GM20000 (cell line): ENCODE measurements at regions not wholly inside any gene's neighbourhood (a gene's known extent, or its start where the extent isn't known, plus 50 kb on each side); places are given as distances from the start of the nearest gene placed in this dataset.

Experiments used
- DNase-seq: peaks from one replicate; pipeline ENCODE4 v3.0.0; 2012; ENCODE audit warnings: low spot score
- TF ChIP-seq, protein P1 (sequence below): IDR thresholded peaks from 2 replicates; pipeline ENCODE4 v1.5.1; 2012; ENCODE audit warnings: mild to moderate bottlenecking, control low read depth; ENCODE audit errors: extremely low read depth, missing control alignments

DNA sequence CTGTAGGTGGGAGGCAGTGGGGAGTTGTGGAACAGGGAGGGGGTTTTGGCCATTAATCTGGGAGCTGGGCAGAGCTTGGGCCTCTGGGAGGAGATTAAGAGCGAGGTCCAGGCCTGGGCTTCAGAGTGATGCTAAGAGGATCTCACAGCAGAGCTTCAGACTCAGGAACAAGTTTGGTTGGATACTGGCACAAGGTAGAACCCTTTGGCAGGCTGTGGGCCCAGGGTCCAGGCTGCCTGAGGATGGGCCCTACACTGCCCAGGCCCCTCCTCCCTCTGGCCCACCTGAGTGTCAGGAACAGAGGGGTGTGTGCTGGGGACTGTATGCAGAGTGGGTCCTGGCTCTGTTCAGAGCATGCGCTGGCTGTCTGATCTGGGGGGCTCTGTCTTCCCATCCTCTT is 334.9 kb downstream of the CYP26B1 start:
- TF ChIP-seq, protein P1, sequence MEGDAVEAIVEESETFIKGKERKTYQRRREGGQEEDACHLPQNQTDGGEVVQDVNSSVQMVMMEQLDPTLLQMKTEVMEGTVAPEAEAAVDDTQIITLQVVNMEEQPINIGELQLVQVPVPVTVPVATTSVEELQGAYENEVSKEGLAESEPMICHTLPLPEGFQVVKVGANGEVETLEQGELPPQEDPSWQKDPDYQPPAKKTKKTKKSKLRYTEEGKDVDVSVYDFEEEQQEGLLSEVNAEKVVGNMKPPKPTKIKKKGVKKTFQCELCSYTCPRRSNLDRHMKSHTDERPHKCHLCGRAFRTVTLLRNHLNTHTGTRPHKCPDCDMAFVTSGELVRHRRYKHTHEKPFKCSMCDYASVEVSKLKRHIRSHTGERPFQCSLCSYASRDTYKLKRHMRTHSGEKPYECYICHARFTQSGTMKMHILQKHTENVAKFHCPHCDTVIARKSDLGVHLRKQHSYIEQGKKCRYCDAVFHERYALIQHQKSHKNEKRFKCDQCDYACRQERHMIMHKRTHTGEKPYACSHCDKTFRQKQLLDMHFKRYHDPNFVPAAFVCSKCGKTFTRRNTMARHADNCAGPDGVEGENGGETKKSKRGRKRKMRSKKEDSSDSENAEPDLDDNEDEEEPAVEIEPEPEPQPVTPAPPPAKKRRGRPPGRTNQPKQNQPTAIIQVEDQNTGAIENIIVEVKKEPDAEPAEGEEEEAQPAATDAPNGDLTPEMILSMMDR = no peak
- no peak for DNase-seq

DNA sequence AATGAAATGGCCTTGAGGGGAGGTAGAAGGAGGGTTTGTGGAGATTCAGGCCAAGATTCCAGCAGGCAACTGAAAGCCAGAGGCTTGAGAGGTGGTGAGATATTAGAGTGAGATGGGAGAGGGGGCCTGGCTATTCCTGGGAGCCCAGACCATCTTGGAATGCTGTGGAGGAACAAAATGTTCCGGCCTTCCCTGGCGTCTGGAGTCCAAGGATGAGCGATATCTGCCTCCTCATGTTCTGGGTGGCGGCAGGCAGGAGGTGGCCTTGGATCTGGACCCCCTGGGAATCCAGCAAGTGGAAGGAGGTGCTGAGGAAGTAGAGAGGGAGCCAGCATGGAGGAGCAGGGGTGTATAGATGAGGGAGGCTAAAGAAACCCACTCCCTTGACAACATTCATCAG is 335.9 kb downstream of the CYP26B1 start:
- TF ChIP-seq, protein P1 = no peak
- no peak for DNase-seq

DNA sequence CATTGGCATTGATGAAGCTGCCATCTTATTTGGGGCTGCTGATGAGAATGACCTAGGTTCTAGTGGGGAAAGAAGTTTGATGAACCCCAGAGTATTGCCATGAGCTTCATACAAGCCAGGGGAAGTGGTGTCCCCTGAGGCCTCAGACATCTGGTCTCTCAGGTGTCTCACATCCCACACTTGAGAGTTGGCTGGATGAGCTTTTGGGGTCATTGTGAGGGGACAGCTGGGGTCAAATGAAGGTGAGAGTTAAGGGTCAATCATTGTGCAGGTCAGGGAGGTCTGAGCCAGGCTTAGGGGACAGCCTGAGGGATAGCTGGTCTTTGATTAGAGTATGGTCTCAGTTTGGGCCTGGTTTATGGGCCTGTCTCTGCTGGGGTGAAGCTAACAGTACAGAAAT is 336.5 kb downstream of the CYP26B1 start:
- TF ChIP-seq, protein P1 = no peak

DNA sequence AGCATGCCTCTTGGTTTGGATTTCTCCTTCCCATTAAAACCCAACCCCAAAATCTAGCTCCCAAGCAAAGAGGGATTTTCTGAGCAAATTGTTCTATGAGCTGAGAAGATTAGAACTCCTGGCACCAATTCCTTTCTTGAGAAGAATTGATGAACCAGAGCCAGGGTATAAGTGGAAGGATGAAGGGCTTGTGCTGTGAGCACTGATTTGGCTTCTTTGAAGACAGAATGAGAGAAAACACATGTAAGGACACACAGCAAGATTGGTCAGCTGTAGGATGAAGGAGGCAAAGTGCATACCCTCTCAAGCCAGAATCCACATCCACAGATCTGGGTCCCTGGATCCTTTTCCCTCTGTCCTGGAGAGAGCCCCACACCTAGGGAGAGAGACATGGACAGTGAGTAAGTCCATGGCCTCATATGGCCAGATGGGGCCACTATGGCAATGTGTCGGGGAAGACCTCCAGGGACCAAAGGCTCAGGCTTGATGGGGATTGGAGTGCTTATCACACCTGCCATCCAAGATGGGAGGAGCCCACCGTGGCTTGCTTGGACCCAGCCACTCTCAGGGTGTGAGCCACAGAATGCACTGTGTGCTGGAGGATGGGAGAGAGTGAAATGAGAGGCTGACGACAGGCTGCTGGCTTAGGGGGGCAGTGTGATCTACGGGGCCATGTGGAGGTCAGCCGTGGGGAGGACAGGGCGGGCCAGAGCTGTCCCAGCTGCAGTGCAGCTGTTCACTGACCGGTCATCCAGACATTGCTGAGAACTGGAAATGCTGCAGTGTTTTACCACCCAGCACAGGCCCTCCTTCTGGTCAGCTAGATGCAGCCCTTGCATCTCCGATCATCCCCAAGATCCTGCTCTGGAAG is 339.8 kb downstream of the CYP26B1 start:
- DNase-seq = no peak
- TF ChIP-seq, protein P1 = no peak

More for the DNA sequence above, 336.5 kb downstream of the CYP26B1 start:
- no peak for DNase-seq

DNA sequence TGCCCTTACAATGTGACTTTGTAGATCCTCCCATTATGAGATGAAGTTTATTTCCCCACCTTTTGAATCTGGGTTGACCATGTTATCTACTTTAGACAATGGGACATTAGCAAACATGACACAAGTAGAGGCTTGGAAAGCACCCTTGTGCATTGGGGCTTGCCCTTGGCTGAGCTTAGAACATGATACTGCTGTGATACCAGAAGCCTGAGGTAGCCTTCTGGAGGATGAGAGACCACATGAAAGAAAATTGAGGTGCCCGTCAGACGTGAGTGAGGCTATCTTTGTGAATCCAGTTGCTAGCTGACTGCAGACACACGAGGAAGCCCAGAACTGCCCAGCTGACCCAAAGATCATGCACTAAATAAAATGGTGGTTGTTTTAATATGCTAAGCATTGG is 341.2 kb downstream of the CYP26B1 start:
- TF ChIP-seq, protein P1 = no peak
- DNase-seq = no peak

DNA sequence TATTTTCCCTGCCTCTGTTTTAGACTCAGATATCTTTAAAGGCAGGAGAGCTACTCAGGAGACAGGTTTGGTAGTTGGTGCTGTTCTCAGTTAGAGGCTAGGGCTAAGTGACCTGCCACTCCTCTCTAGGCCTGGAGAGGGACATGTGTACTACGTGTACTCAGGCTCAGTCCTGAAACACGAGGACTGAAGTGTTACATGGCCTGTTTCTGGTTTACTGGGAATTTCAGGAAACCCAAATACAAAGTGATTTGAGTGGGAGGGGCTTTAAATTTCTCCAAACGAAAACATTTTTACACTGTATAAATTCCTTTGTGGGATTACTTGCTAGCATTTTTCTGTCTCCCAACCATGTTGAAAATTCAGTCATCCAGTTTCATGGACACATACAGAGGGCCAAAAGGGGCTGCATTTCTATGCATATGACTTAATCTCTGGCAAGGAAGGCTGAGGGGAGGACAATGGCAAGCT is 343.3 kb downstream of the CYP26B1 start:
- TF ChIP-seq, protein P1 = no peak
- no peak for DNase-seq

DNA sequence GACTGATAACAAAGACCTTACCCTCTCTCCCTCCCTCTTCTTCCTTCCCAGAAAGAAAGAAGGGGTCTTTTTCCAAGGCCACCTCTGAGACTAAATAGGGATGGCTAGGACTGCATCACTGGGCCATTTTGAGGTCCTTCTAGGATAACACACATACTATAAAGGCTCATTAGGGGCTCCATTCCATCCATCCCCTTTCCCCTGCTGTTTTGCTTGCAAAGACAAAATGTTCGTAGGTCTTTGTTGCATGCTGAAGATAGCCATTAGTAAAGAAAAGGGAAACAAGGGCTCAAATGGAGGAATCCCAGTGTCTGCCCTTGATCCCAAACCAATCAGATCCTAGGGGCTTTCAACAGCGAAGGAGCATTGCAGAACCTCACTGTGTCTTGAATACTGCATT is 344.3 kb downstream of the CYP26B1 start:
- no peak for DNase-seq
- TF ChIP-seq, protein P1 = no peak
